ENCODE measurements at regions not wholly inside any gene's neighbourhood (a gene's known extent, or its start where the extent isn't known, plus 50 kb on each side); places are given as distances from the start of the nearest gene placed in this dataset.

- Histone ChIP-seq H3K9me3 (ENCODE audit: low read length) (no peaks in the 10 kb centered on the region), H2AFZ (ENCODE audit: low read depth, low read length) (no peak overlapping the region), H3K9me2 (ENCODE audit: insufficient read depth, low read length) (no peaks in the 10 kb centered on the region), H3K4me2 (ENCODE audit: low read length) (no peak overlapping the region), H3F3A (ENCODE audit: insufficient read depth, low read length, poor library complexity, severe bottlenecking) (no peaks in the 10 kb centered on the region), H4K20me1 (ENCODE audit: insufficient read depth) (no peaks in the 10 kb centered on the region), H3K27ac (ENCODE audit: low read length) (no peak overlapping the region), H3K9ac (ENCODE audit: low read length) (no peak overlapping the region), H3K27me3 (ENCODE audit: insufficient read depth, low read depth, low read length) (no peaks in the 10 kb centered on the region), H3K79me2 (replicated peaks; ENCODE audit: insufficient read depth, low read length) (no peaks in the 10 kb centered on the region), H3K36me3 (ENCODE audit: insufficient read depth, low read length) (no peaks in the 10 kb centered on the region), H3K4me3 (ENCODE audit: low read length) (no peak overlapping the region)
- TF ChIP-seq MXI1 (conservative IDR thresholded peaks at IDR 0.05; ENCODE audit: poor library complexity, severe bottlenecking), result no peak
- TF ChIP-seq CTCF (IDR thresholded peaks at IDR 0.05; ENCODE audit: poor library complexity, severe bottlenecking), result no peak
- no peak for TF ChIP-seq EZH2 (IDR thresholded peaks at IDR 0.05; ENCODE audit: borderline replicate concordance, insufficient read depth, low read length, poor library complexity, severe bottlenecking)
- no peak for TF ChIP-seq SMC3 (conservative IDR thresholded peaks at IDR 0.05; ENCODE audit: poor library complexity)
- no peak for TF ChIP-seq EP300 (conservative IDR thresholded peaks at IDR 0.05; ENCODE audit: poor library complexity, severe bottlenecking)
- no peak for TF ChIP-seq RAD21 (conservative IDR thresholded peaks at IDR 0.05)
- no peak for TF ChIP-seq REST (IDR thresholded peaks at IDR 0.05; ENCODE audit: borderline replicate concordance)
- TF ChIP-seq TAF1 (IDR thresholded peaks at IDR 0.05; ENCODE audit: low read depth), result no peak
- TF ChIP-seq POLR2AphosphoS5 (IDR thresholded peaks at IDR 0.05), result no peak
Observed at GRCh38 chr20:10789386-10789785, 115.6 kb upstream of the JAG1 start.

- Histone ChIP-seq H3K4me3 (ENCODE audit: low read length) (no peak overlapping the region), H3K36me3 (ENCODE audit: insufficient read depth, low read length) (no peaks in the 10 kb centered on the region), H3K27me3 (ENCODE audit: insufficient read depth, low read depth, low read length) (no peaks in the 10 kb centered on the region), H2AFZ (ENCODE audit: low read depth, low read length) (no peak overlapping the region), H3F3A (ENCODE audit: insufficient read depth, low read length, poor library complexity, severe bottlenecking) (no peaks in the 10 kb centered on the region), H4K20me1 (ENCODE audit: insufficient read depth) (no peaks in the 10 kb centered on the region), H3K9me2 (ENCODE audit: insufficient read depth, low read length) (no peaks in the 10 kb centered on the region), H3K79me2 (replicated peaks; ENCODE audit: insufficient read depth, low read length) (no peaks in the 10 kb centered on the region), H3K9ac (ENCODE audit: low read length) (no peak overlapping the region), H3K27ac (ENCODE audit: low read length) (no peak overlapping the region), H3K4me2 (ENCODE audit: low read length) (no peak overlapping the region), H3K9me3 (ENCODE audit: low read length) (no peaks in the 10 kb centered on the region)
- TF ChIP-seq EP300 (conservative IDR thresholded peaks at IDR 0.05; ENCODE audit: poor library complexity, severe bottlenecking), result no peak
- no peak for TF ChIP-seq CTCF (IDR thresholded peaks at IDR 0.05; ENCODE audit: poor library complexity, severe bottlenecking)
- no peak for TF ChIP-seq MXI1 (conservative IDR thresholded peaks at IDR 0.05; ENCODE audit: poor library complexity, severe bottlenecking)
- TF ChIP-seq POLR2AphosphoS5 (IDR thresholded peaks at IDR 0.05), result no peak
- no peak for TF ChIP-seq TAF1 (IDR thresholded peaks at IDR 0.05; ENCODE audit: low read depth)
- no peak for TF ChIP-seq SMC3 (conservative IDR thresholded peaks at IDR 0.05; ENCODE audit: poor library complexity)
- TF ChIP-seq RAD21 (conservative IDR thresholded peaks at IDR 0.05), result no peak
- no peak for TF ChIP-seq REST (IDR thresholded peaks at IDR 0.05; ENCODE audit: borderline replicate concordance)
- no peak for TF ChIP-seq EZH2 (IDR thresholded peaks at IDR 0.05; ENCODE audit: borderline replicate concordance, insufficient read depth, low read length, poor library complexity, severe bottlenecking)
Observed at GRCh38 chr20:10790013-10790412, 116.2 kb upstream of the JAG1 start.

Measured in neural cell (in vitro differentiated cells).